PC-3 (cell line): ENCODE measurements at regions not wholly inside any gene's neighbourhood (a gene's known extent, or its start where the extent isn't known, plus 50 kb on each side); places are given as distances from the start of the nearest gene placed in this dataset.

Experiments
- ATAC-seq: fragments of 200-7000 bp; cut with Tn5 transposase; 2 replicates; pipeline ENCODE4 v1.9.1; 2020; ENCODE audit warnings: mild to moderate bottlenecking, moderate library complexity
- BruUV-seq: library from RNA; stranded (reverse); fragments of 400-500 nt; replicated peaks from 2 replicates; lab custom pipeline; 2021; lab: Mats Ljungman, UMichigan
- CTCF ChIA-PET: fragments of 300-600 bp; sonication (Branson Sonifier 250); formaldehyde crosslinking; loops from one replicate; lab custom pipeline; 2022; ENCODE audit warnings: antibody characterized with exemption; lab: Charles Lee
- POLR2A ChIA-PET: fragments of 300-600 bp; sonication (Branson Sonifier 250); formaldehyde crosslinking; loops from one replicate; lab custom pipeline; 2022; ENCODE audit warnings: antibody characterized with exemption; ENCODE audit not compliant: unreplicated experiment; lab: Charles Lee
- DNase-seq: peaks from one replicate; pipeline ENCODE4 v3.0.0-alpha.2; 2015
- H2AFZ ChIP-seq: fragments of 300-600 bp; sonication (generic); 2 replicates; pipeline ENCODE4 v1.6.0; 2016; ENCODE audit warnings: antibody characterized with exemption, low read length
- H3F3A ChIP-seq: fragments of 300-600 bp; sonication (generic); one replicate; pipeline ENCODE4 v1.6.0; 2017; ENCODE audit warnings: antibody characterized with exemption, low read length, control low read depth, mild to moderate bottlenecking; ENCODE audit not compliant: unreplicated experiment
- H3K27ac ChIP-seq: fragments of 300-600 bp; sonication (generic); 2 replicates; pipeline ENCODE4 v1.5.1; 2016; ENCODE audit warnings: mild to moderate bottlenecking, low read length
- H3K27me3 ChIP-seq: fragments of 300-600 bp; sonication (generic); 2 replicates; pipeline ENCODE4 v1.6.1; 2016; ENCODE audit warnings: low read length, mixed read lengths
- H3K36me3 ChIP-seq: fragments of 300-600 bp; sonication (generic); 2 replicates; pipeline ENCODE4 v1.6.1; 2016; ENCODE audit warnings: low read depth, mixed run types, low read length, mixed read lengths
- H3K4me1 ChIP-seq: fragments of 300-600 bp; sonication (generic); 2 replicates; pipeline ENCODE4 v1.5.1; 2016; ENCODE audit warnings: low read length; ENCODE audit not compliant: insufficient read depth
- H3K4me2 ChIP-seq: fragments of 300-600 bp; sonication (generic); 2 replicates; pipeline ENCODE4 v1.6.0; 2016; ENCODE audit warnings: low read length
- H3K4me3 ChIP-seq: fragments of 300-600 bp; sonication (generic); 2 replicates; pipeline ENCODE4 v1.5.1; 2016; ENCODE audit warnings: mild to moderate bottlenecking, low read length, mixed read lengths
- H3K79me2 ChIP-seq: fragments of 300-600 bp; sonication (generic); 2 replicates; pipeline ENCODE4 v1.6.1; 2017; ENCODE audit warnings: low read length, mixed read lengths
- H3K9ac ChIP-seq: fragments of 300-600 bp; sonication (generic); 2 replicates; pipeline ENCODE4 v1.6.0; 2016; ENCODE audit warnings: mild to moderate bottlenecking, low read length
- H3K9me2 ChIP-seq: fragments of 300-600 bp; sonication (generic); replicated peaks from 2 replicates; pipeline ENCODE4 v1.6.1; 2016; ENCODE audit warnings: mixed run types, low read length, mixed read lengths
- H3K9me3 ChIP-seq: fragments of 300-600 bp; sonication (generic); 2 replicates; pipeline ENCODE4 v1.6.1; 2016; ENCODE audit warnings: low read length, mixed read lengths
- H4K20me1 ChIP-seq: fragments of 300-600 bp; sonication (generic); 2 replicates; pipeline ENCODE4 v1.6.1; 2016; ENCODE audit warnings: low read length, mixed read lengths
- CTCF ChIP-seq: fragments of 300-600 bp; sonication (generic); conservative IDR thresholded peaks from 2 replicates; pipeline ENCODE4 v1.5.1; 2017; ENCODE audit warnings: antibody characterized with exemption, low read depth, mild to moderate bottlenecking, low read length
- EZH2 ChIP-seq: fragments of 300-600 bp; sonication (generic); IDR thresholded peaks from one replicate; pipeline ENCODE4 v1.6.1; 2017; ENCODE audit warnings: antibody characterized with exemption, mild to moderate bottlenecking, low read length; ENCODE audit not compliant: unreplicated experiment
- EZH2phosphoT487 ChIP-seq: fragments of 300-600 bp; sonication (generic); IDR thresholded peaks from 2 replicates; pipeline ENCODE4 v1.6.1; 2018; ENCODE audit warnings: mild to moderate bottlenecking, antibody characterized with exemption, low read length, borderline replicate concordance
- intact Hi-C: fragments of 100-400 bp; cut with micrococcal nuclease; formaldehyde crosslinking; loops from 2 replicates; pipeline ENCODE4 v1.9.0; 2023

- no peak for ATAC-seq
- CTCF ChIA-PET: no interaction called here
- Histone ChIP-seq H3K4me3 (no peak overlapping the region), H3K79me2 (no peaks in the 10 kb centered on the region), H3K36me3 (no peaks in the 10 kb centered on the region), H3K4me2 (no peak overlapping the region), H4K20me1 (no peaks in the 10 kb centered on the region), H3K27me3 (no peaks in the 10 kb centered on the region), H3K9me2 (no peaks in the 10 kb centered on the region), H3K4me1 (no peaks in the 10 kb centered on the region), H2AFZ (no peak overlapping the region), H3K9me3 (no peaks in the 10 kb centered on the region), H3K27ac (no peak overlapping the region), H3K9ac (no peak overlapping the region), H3F3A (no peaks in the 10 kb centered on the region)
- intact Hi-C loops: no loop called here
- BruUV-seq: no TSS peak
- no peak for DNase-seq
- POLR2A ChIA-PET: no interaction called here
- TF ChIP-seq EZH2phosphoT487: no peak
- no peak for TF ChIP-seq EZH2
- no peak for TF ChIP-seq CTCF
Observed at GRCh38 chr13:26996965-26997752, 174.5 kb downstream of the USP12 start.

GRCh38 chr13:26995159-26995558 is 176.5 kb downstream of the USP12 start:
- Histone ChIP-seq H3K4me2 (no peak overlapping the region), H2AFZ (no peak overlapping the region), H3K79me2 (no peaks in the 10 kb centered on the region), H3K9ac (no peak overlapping the region), H3K9me3 (no peaks in the 10 kb centered on the region), H3K9me2 (no peaks in the 10 kb centered on the region), H3K27ac (no peak overlapping the region), H3K36me3 (no peaks in the 10 kb centered on the region), H3K4me1 (peaks cover 8% of the 10 kb centered on the region; the same call in 1 of the 2 replicates), H3K4me3 (no peak overlapping the region), H3K27me3 (no peaks in the 10 kb centered on the region), H3F3A (no peaks in the 10 kb centered on the region), H4K20me1 (no peaks in the 10 kb centered on the region)
- ChIA-PET POLR2A (no interaction called here), CTCF (no interaction called here)
- DNase-seq (no peak), ATAC-seq (no peak)
- intact Hi-C loops: no loop called here
- BruUV-seq: no TSS peak
- TF ChIP-seq EZH2: no peak
- no peak for TF ChIP-seq CTCF
- no peak for TF ChIP-seq EZH2phosphoT487

- H3K27me3 ChIP-seq: no peaks in the 10 kb centered on the region
- CTCF ChIA-PET: no interaction called here
- H3K9me3 ChIP-seq: no peaks in the 10 kb centered on the region
- DNase-seq (no peak), ATAC-seq (no peak)
- peaks cover 8% of the 10 kb centered on the region; the same call in 1 of the 2 replicates for H3K4me1 ChIP-seq
- no TSS peak for BruUV-seq
- H4K20me1 ChIP-seq: no peaks in the 10 kb centered on the region
- H3K9me2 ChIP-seq: no peaks in the 10 kb centered on the region
- H3K4me3 ChIP-seq: no peak overlapping the region
- H3K27ac ChIP-seq: no peak overlapping the region
- TF ChIP-seq EZH2phosphoT487: no peak
- no peak for TF ChIP-seq CTCF
- no peak for TF ChIP-seq EZH2
- no peaks in the 10 kb centered on the region for H3K36me3 ChIP-seq
- H3F3A ChIP-seq: no peaks in the 10 kb centered on the region
- H3K4me2 ChIP-seq: no peak overlapping the region
- no peak overlapping the region for H3K9ac ChIP-seq
- no peaks in the 10 kb centered on the region for H3K79me2 ChIP-seq
- POLR2A ChIA-PET: no interaction called here
- no peak overlapping the region for H2AFZ ChIP-seq
- intact Hi-C loops: no loop called here
Observed at GRCh38 chr13:26993780-26994179, 177.8 kb downstream of the USP12 start.
